Lung (tissue), 11 donors: ENCODE measurements at regions not wholly inside any gene's neighbourhood (a gene's known extent, or its start where the extent isn't known, plus 50 kb on each side); places are given as distances from the start of the nearest gene placed in this dataset.

Source experiments
- ATAC-seq: fragments of 200-7000 bp; cut with Tn5 transposase; one replicate; pipeline ENCODE4 v1.9.1; 2020; ENCODE audit warnings: moderate number of reproducible peaks; ENCODE audit not compliant: insufficient read depth, low FRiP score
- DNase-seq, 3 donors: peaks; one replicate each; pipeline ENCODE4 v3.0.0-alpha.2; 2013 to 2017
- H3K27ac ChIP-seq, 2 donors: one replicate each; pipeline ENCODE4 v1.5.1; 2013; ENCODE audit warnings: mild to moderate bottlenecking in 2 of 2, moderate library complexity in 2 of 2, control low read depth in 1 of 2, inconsistent platforms in 1 of 2, low read depth in 1 of 2, low read length in 1 of 2
- H3K27me3 ChIP-seq, 3 donors: one replicate each; pipeline ENCODE4 v1.5.1; 2013; ENCODE audit warnings: low read length in 2 of 3; ENCODE audit not compliant: control insufficient read depth in 3 of 3, insufficient read depth in 3 of 3
- H3K36me3 ChIP-seq, 4 donors: one replicate each; pipeline ENCODE4 v1.5.1; 2013; ENCODE audit warnings: low read length in 4 of 4, mild to moderate bottlenecking in 1 of 4, moderate library complexity in 1 of 4; ENCODE audit not compliant: control insufficient read depth in 4 of 4, insufficient read depth in 4 of 4
- H3K4me1 ChIP-seq, 5 donors: one replicate each; pipeline ENCODE4 v1.5.1; 2013; ENCODE audit warnings: low read length in 5 of 5, mild to moderate bottlenecking in 2 of 5, moderate library complexity in 1 of 5; ENCODE audit not compliant: control insufficient read depth in 5 of 5, insufficient read depth in 5 of 5
- H3K4me3 ChIP-seq: one replicate; pipeline ENCODE4 v1.5.1; 2013; ENCODE audit warnings: mild to moderate bottlenecking, control low read depth, moderate library complexity
- H3K9ac ChIP-seq, 2 donors: one replicate each; pipeline ENCODE4 v1.5.1; 2013; ENCODE audit warnings: low read length in 2 of 2, control low read depth in 1 of 2; ENCODE audit not compliant: insufficient read depth in 1 of 2
- H3K9me3 ChIP-seq, 4 donors: one replicate each; pipeline ENCODE4 v1.5.1; 2013; ENCODE audit warnings: low read length in 3 of 4, mild to moderate bottlenecking in 1 of 4, moderate library complexity in 1 of 4; ENCODE audit not compliant: control insufficient read depth in 4 of 4, insufficient read depth in 3 of 4
- WGBS, 2 donors: extraction: QIAGEN DNeasy Blood & Tissue Kit; methylation state at CpG; one replicate each; pipeline ENCODE4 v1.1.7; 2013; 5-methylcytosine and 5-hydroxymethylcytosine counted together
- TF ChIP-seq, protein P1 (sequence below): IDR thresholded peaks from 2 replicates; pipeline ENCODE4 v1.5.1; 2012; ENCODE audit warnings: mild to moderate bottlenecking; ENCODE audit errors: control extremely low read depth, extremely low read depth
- donor health status: control.
- donor health status: control.
- donor health status: Bipolar disorder and iron deficiency.
- donor health status: healthy.
- donor health status: DM: yes; HTN: yes; CAD: no.

DNA sequence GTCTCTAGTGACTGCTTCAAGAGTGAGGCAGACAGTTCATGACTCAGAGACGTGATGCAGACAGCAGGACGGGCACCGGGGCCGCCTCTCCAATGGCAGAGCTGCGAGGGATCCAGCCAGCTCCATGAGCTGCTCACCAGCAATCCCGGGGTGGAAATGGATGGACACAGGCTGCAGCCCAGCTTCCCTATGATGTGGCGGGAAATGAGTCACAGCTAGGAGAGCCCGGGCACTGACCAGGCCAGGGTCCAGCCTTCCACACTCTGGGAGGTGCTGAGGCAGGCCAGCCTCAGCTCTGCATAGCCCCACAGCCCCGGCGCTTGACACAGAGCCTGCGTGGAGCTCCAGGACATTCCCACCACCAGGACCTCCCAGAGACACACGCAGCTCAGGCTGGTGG is 244.8 kb upstream of the IRX2 start:
- no peak overlapping the region for H3K9ac ChIP-seq
- no peaks in the 10 kb centered on the region for H3K36me3 ChIP-seq
- no peak overlapping the region for H3K4me3 ChIP-seq
- DNase-seq (no peak), ATAC-seq (no peak)
- WGBS, 2 donors, result 79 to 90% methylated on average over 12 of the region's 12 CpGs
- H3K9me3 ChIP-seq, result peaks cover 0 to 8% (median 0%) of the 10 kb centered on the region in 4 donors
- H3K4me1 ChIP-seq, result peaks cover 0 to 1% (median 0%) of the 10 kb centered on the region in 5 donors
- H3K27ac ChIP-seq, result no peak overlapping the region
- H3K27me3 ChIP-seq, result no peaks in the 10 kb centered on the region
- TF ChIP-seq, protein P1, sequence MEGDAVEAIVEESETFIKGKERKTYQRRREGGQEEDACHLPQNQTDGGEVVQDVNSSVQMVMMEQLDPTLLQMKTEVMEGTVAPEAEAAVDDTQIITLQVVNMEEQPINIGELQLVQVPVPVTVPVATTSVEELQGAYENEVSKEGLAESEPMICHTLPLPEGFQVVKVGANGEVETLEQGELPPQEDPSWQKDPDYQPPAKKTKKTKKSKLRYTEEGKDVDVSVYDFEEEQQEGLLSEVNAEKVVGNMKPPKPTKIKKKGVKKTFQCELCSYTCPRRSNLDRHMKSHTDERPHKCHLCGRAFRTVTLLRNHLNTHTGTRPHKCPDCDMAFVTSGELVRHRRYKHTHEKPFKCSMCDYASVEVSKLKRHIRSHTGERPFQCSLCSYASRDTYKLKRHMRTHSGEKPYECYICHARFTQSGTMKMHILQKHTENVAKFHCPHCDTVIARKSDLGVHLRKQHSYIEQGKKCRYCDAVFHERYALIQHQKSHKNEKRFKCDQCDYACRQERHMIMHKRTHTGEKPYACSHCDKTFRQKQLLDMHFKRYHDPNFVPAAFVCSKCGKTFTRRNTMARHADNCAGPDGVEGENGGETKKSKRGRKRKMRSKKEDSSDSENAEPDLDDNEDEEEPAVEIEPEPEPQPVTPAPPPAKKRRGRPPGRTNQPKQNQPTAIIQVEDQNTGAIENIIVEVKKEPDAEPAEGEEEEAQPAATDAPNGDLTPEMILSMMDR, result no peak

DNA sequence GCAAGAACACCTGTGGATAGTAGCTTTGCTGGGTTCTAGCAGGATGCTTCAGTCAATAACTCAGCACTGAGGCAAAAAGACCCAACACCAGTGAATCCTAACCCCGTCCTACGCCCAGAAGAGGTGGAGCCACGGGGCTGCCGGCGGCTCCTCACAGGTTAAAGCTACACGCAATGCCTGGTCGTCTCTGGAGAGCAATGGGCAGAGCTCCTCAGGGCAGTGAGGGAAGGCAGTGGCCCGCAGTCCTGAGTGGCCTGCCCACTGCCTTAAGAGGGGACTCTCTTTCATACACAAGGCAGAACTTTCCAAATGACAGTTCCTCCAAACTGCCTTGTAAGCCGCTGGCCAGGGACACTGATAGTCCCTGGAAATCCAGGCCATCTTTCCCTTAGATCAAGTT is 244.2 kb upstream of the IRX2 start:
- no peak overlapping the region for H3K27ac ChIP-seq
- no peak overlapping the region for H3K4me3 ChIP-seq
- WGBS, 2 donors, result 90 to 95% methylated on average over 9 of the region's 9 CpGs
- H3K4me1 ChIP-seq, result peaks cover 0 to 1% (median 0%) of the 10 kb centered on the region in 5 donors
- TF ChIP-seq, protein P1, result no peak
- ATAC-seq, result no peak
- H3K9ac ChIP-seq, result no peak overlapping the region
- H3K27me3 ChIP-seq, result no peaks in the 10 kb centered on the region
- H3K36me3 ChIP-seq, result no peaks in the 10 kb centered on the region
- H3K9me3 ChIP-seq, result peaks cover 0 to 6% (median 0%) of the 10 kb centered on the region in 4 donors
- no peak for DNase-seq

DNA sequence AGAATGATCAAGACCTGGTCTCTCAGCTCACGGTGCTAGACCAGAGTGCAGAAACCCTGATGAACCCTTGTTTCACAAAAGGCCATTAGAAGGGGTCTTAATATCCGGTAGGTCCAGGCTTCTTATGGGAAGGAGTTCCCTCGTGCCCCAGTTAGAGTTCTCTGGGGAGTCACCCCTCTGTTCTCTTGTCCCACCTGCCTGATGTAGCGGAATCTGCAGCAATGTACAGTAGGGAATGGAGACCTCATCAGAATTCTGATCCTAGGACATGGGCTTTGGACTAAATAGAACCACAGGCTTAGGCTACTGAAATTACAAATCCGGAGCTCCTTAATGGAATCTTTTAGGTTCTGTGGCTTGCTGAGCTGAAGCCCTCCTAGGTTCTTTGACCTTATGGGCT is 243.6 kb upstream of the IRX2 start:
- TF ChIP-seq, protein P1, result no peak
- Histone ChIP-seq H3K9me3 (peaks cover 0 to 6% (median 0%) of the 10 kb centered on the region in 4 donors), H3K4me3 (no peak overlapping the region), H3K36me3 (no peaks in the 10 kb centered on the region), H3K27me3 (no peaks in the 10 kb centered on the region), H3K4me1 (peaks cover 0 to 1% (median 0%) of the 10 kb centered on the region in 5 donors), H3K9ac (no peak overlapping the region), H3K27ac (no peak overlapping the region)
- WGBS, 2 donors, result 87 to 90% methylated on average over 5 of the region's 5 CpGs
- no peak for ATAC-seq
- DNase-seq, result no peak

DNA sequence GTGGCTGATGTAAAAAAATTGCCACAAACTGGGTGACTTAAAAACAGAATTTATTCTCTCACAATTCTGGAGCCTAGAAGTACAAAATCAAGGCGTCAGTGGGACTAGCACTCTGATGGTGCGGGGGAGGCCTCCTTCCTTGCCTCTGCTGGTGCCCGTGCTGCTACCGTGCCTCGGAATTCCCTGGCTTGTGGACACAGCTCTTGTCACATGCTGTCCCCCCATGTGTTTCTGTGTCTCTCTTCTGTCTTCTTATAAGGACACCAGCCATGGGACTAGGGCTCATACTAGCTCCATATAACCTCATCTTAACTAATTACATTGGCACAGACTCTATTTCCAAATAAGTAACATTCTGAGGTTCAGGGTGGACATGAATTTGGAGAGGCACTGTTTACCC is 242.3 kb upstream of the IRX2 start:
- no peaks in the 10 kb centered on the region for H3K36me3 ChIP-seq
- DNase-seq, result no peak
- H3K9me3 ChIP-seq, result peaks cover 0 to 5% (median 0%) of the 10 kb centered on the region in 4 donors
- WGBS, 2 donors, result 90 to 93% methylated on average over 5 of the region's 5 CpGs
- peaks cover 0 to 1% (median 0%) of the 10 kb centered on the region in 5 donors for H3K4me1 ChIP-seq
- TF ChIP-seq, protein P1, result no peak
- H3K27me3 ChIP-seq, result no peaks in the 10 kb centered on the region
- H3K27ac ChIP-seq, result no peak overlapping the region
- ATAC-seq, result no peak
- H3K9ac ChIP-seq, result no peak overlapping the region
- no peak overlapping the region for H3K4me3 ChIP-seq
